Activated CD4-positive, alpha-beta T cell treated with anti-CD3 and anti-CD28 coated beads, Interleukin-2, amount 50 U/mL, for 4 hours (primary cell): ENCODE measurements at regions not wholly inside any gene's neighbourhood (a gene's known extent, or its start where the extent isn't known, plus 50 kb on each side); places are given as distances from the start of the nearest gene placed in this dataset.
"Not testable (repeated sequence)": the region's sequence is repeated elsewhere in the genome, so short reads cannot be mapped to it uniquely, and the experiment has no call there.

Experiments used
- DNase-seq, 2 experiments: peaks; one replicate each; pipeline ENCODE4 v3.0.0-alpha.2; 2020

- DNase-seq = no peak
Measured at GRCh38 chr3:105982207-105982606, 113.4 kb upstream of the CBLB start.

GRCh38 chr3:105984837-105985236, 116.0 kb upstream of the CBLB start:
- no peak for DNase-seq

GRCh38 chr3:105986343-105986742, 117.5 kb upstream of the CBLB start:
- DNase-seq = not testable (repeated sequence)

GRCh38 chr3:105987809-105988208, 119.0 kb upstream of the CBLB start:
- no peak for DNase-seq

GRCh38 chr3:105988540-105989212, 119.9 kb upstream of the CBLB start:
- DNase-seq = no peak

GRCh38 chr3:105996781-105997180, 128.0 kb upstream of the CBLB start:
- no peak for DNase-seq

GRCh38 chr3:105997466-105997799, 128.6 kb upstream of the CBLB start:
- no peak for DNase-seq

- DNase-seq = no peak
Measured at GRCh38 chr3:105997800-105998526, 129.2 kb upstream of the CBLB start.

GRCh38 chr3:105999856-106000255, 131.0 kb upstream of the CBLB start:
- DNase-seq = no peak

- no peak for DNase-seq
Measured at GRCh38 chr3:106001923-106002322, 133.1 kb upstream of the CBLB start.

- DNase-seq = no peak
Measured at GRCh38 chr3:106004137-106004681, 135.4 kb upstream of the CBLB start.

- no peak for DNase-seq
Measured at GRCh38 chr3:106004826-106005225, 136.0 kb upstream of the CBLB start.

- DNase-seq = no peak
Measured at GRCh38 chr3:106006001-106006400, 137.2 kb upstream of the CBLB start.

GRCh38 chr3:106006571-106006970, 137.8 kb upstream of the CBLB start:
- no peak for DNase-seq

GRCh38 chr3:106007512-106007911, 138.7 kb upstream of the CBLB start:
- DNase-seq = peak; percentile 22 to 34

GRCh38 chr3:106008766-106009165, 140.0 kb upstream of the CBLB start:
- DNase-seq = no peak

GRCh38 chr3:106010829-106011228, 142.0 kb upstream of the CBLB start:
- DNase-seq = no peak

GRCh38 chr3:106013971-106014370, 145.2 kb upstream of the CBLB start:
- no peak for DNase-seq

- no peak for DNase-seq
Measured at GRCh38 chr3:106014518-106014917, 145.7 kb upstream of the CBLB start.

- no peak for DNase-seq
Measured at GRCh38 chr3:106014971-106015370, 146.2 kb upstream of the CBLB start.

- DNase-seq = no peak
Measured at GRCh38 chr3:106018102-106018501, 149.3 kb upstream of the CBLB start.

GRCh38 chr3:106018929-106019550, 150.2 kb upstream of the CBLB start:
- DNase-seq = no peak

- DNase-seq = no peak
Measured at GRCh38 chr3:106022913-106023312, 154.1 kb upstream of the CBLB start.

GRCh38 chr3:106025151-106025722, 156.4 kb upstream of the CBLB start:
- DNase-seq = no peak
